A549 (cell line): ENCODE measurements at regions not wholly inside any gene's neighbourhood (a gene's known extent, or its start where the extent isn't known, plus 50 kb on each side); places are given as distances from the start of the nearest gene placed in this dataset.

ENCODE experiments used
- BHLHE40 ChIP-seq: IDR thresholded peaks from 2 replicates; pipeline ENCODE4 v1.6.1; 2012; ENCODE audit warnings: low read depth, low read length, inconsistent platforms
- CHD4 ChIP-seq: fragments of 200-600 bp; sonication (generic); IDR thresholded peaks from 2 replicates; pipeline ENCODE4 v1.6.1; 2016; ENCODE audit warnings: antibody characterized with exemption, mild to moderate bottlenecking, borderline replicate concordance
- CTCF ChIP-seq: fragments of >200 bp; sonication (Bioruptor Twin); formaldehyde crosslinking; IDR thresholded peaks from 3 replicates; pipeline ENCODE4 v1.5.1; 2016
- MAZ ChIP-seq: fragments of 150-350 bp; IDR thresholded peaks from 2 replicates; pipeline ENCODE4 v1.6.1; 2014; ENCODE audit warnings: antibody characterized with exemption, low read depth, low read length, borderline replicate concordance
- REST ChIP-seq: fragments of 200-600 bp; sonication (generic); IDR thresholded peaks from 2 replicates; pipeline ENCODE4 v1.6.1; 2016; ENCODE audit warnings: antibody characterized with exemption, mild to moderate bottlenecking, moderate library complexity
- ZNF302 ChIP-seq: fragments of 250-450 bp; sonication (Bioruptor Pico); IDR thresholded peaks from 2 replicates; pipeline ENCODE4 v1.9.0; 2021; ENCODE audit warnings: inconsistent platforms, mild to moderate bottlenecking, moderate library complexity

- TF ChIP-seq REST (no peak), CTCF (no peak), BHLHE40 (no peak), MAZ (no peak), ZNF302 (no peak), CHD4 (no peak)
Measured at GRCh38 chr11:19499026-19499669, 213.5 kb upstream of the NAV2 start.
